MM.1S (cell line): ENCODE measurements at regions not wholly inside any gene's neighbourhood (a gene's known extent, or its start where the extent isn't known, plus 50 kb on each side); places are given as distances from the start of the nearest gene placed in this dataset.

Experiments
- CTCF ChIP-seq: fragments of 300-600 bp; sonication (generic); IDR thresholded peaks from 2 replicates; pipeline ENCODE4 v1.5.1; 2016; ENCODE audit warnings: antibody characterized with exemption, low read length, mixed read lengths
- EZH2 ChIP-seq: fragments of 300-600 bp; sonication (generic); optimal IDR thresholded peaks from 2 replicates; pipeline ENCODE3; 2017; ENCODE audit warnings: low read depth, mild to moderate bottlenecking, antibody characterized with exemption, low read length, mixed read lengths
- EZH2phosphoT487 ChIP-seq: fragments of 300-600 bp; sonication (generic); IDR thresholded peaks from 2 replicates; pipeline ENCODE4 v1.6.1; 2018; ENCODE audit warnings: antibody characterized with exemption, low read length

- TF ChIP-seq CTCF: no peak
- TF ChIP-seq EZH2phosphoT487: no peak
- no peak for TF ChIP-seq EZH2
Measured at GRCh38 chr13:73958657-73959397, 175.4 kb downstream of the KLF12 start.
